Stimulated activated naive B cell treated with anti-CD40 and anti-IgM and Interleukin-4, amounts not matched to agents 10 μg/mL and 1 μg/mL and 100 μg/mL, for 72 hours (primary cell): ENCODE measurements at regions not wholly inside any gene's neighbourhood (a gene's known extent, or its start where the extent isn't known, plus 50 kb on each side); places are given as distances from the start of the nearest gene placed in this dataset.

Experiments used
- ATAC-seq, 2 donors: fragments of 150-1000 bp; cut with Tn5 transposase; replicated peaks; 2 replicates each; pipeline ENCODE4 v1.10.0; 2021; ENCODE audit warnings: moderate library complexity in 1 of 2
- DNase-seq: peaks from one replicate; pipeline ENCODE4 v3.0.0; 2021
- H3K27ac Mint-ChIP-seq: one replicate; pipeline ENCODE4 v1.8.0; 2022; ENCODE audit warnings: mild to moderate bottlenecking, mixed read lengths
- H3K27me3 Mint-ChIP-seq, 2 donors: one replicate each; pipeline ENCODE4 v1.8.0; 2022; ENCODE audit warnings: mixed read lengths in 2 of 2
- H3K36me3 Mint-ChIP-seq, 2 donors: one replicate each; pipeline ENCODE4 v1.8.0; 2022; ENCODE audit warnings: mixed read lengths in 2 of 2, mild to moderate bottlenecking in 1 of 2
- H3K4me1 Mint-ChIP-seq, 2 donors: one replicate each; pipeline ENCODE4 v1.8.0; 2022; ENCODE audit warnings: mixed read lengths in 2 of 2, mild to moderate bottlenecking in 1 of 2
- H3K4me3 Mint-ChIP-seq, 2 donors: one replicate each; pipeline ENCODE4 v1.8.0; 2022; ENCODE audit warnings: mild to moderate bottlenecking in 2 of 2, mixed read lengths in 2 of 2, moderate library complexity in 1 of 2
- H3K9me3 Mint-ChIP-seq, 2 donors: one replicate each; pipeline ENCODE4 v1.8.0; 2022; ENCODE audit warnings: mixed read lengths in 2 of 2, mild to moderate bottlenecking in 1 of 2

- no peaks in the 10 kb centered on the region for H3K36me3 Mint-ChIP-seq
- no peaks in the 10 kb centered on the region for H3K4me1 Mint-ChIP-seq
- H3K4me3 Mint-ChIP-seq, result no peak overlapping the region
- ATAC-seq, result no peak
- H3K9me3 Mint-ChIP-seq, result no peaks in the 10 kb centered on the region
- no peak for DNase-seq
- H3K27ac Mint-ChIP-seq, result no peak overlapping the region
- peaks cover 5 to 8% of the 10 kb centered on the region in 2 donors for H3K27me3 Mint-ChIP-seq
Measured at GRCh38 chr11:134481933-134482527, 70.0 kb upstream of the B3GAT1 start.

DNA sequence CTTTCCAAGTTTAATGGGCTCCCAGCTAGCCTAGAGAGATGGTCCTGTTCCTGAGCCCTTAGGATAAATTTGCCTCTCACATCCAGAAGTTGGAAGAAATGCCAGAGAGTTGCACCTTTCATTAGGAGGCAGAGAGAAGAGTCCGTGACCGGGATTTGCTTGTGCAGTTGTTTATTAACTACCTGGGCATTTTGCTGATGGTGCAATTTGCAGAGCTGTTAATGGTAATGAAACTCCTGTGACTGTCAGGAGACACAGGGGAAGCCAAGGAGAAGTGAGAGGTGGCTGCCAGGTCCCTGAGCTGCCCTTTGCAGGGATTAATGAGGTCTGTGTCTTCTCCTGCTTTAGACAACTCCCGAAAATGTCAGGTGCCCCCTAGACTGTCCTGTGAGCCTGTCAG is 69.1 kb upstream of the B3GAT1 start:
- Mint-ChIP-seq H3K9me3 (no peaks in the 10 kb centered on the region), H3K36me3 (no peaks in the 10 kb centered on the region), H3K4me1 (no peaks in the 10 kb centered on the region), H3K27ac (no peak overlapping the region), H3K27me3 (peaks cover 5 to 14% of the 10 kb centered on the region in 2 donors), H3K4me3 (no peak overlapping the region)
- no peak for ATAC-seq
- no peak for DNase-seq

DNA sequence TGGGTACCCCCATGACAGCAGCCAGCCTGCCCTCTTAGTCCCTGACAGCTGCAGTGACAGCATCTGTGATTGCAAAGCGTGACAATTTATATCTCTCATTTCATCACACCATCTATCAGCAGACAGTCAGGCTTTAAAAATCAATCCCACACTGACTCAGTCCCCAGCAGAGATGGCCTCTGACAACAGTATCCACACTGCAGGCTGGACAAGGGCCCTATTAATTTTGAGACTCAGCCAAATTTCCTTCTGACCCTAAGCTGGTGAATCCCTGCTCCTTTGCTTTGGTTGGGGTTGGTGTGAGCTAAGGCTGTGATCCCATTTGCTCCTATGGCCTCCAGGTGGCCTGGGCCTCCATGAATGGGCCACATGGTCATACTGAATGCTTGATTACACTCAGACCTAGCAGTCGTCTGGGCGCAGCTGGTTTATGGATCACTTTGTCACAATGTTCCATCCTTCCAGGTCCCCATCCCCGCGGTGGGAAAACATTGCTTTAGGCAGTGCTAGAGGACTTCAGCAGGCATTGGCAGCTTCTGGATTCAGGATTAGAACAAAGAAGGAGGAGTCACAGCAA is 68.2 kb upstream of the B3GAT1 start:
- Mint-ChIP-seq H3K36me3 (no peaks in the 10 kb centered on the region), H3K4me1 (no peaks in the 10 kb centered on the region), H3K4me3 (no peak overlapping the region), H3K27ac (no peak overlapping the region), H3K9me3 (no peaks in the 10 kb centered on the region), H3K27me3 (peaks cover 7 to 13% of the 10 kb centered on the region in 2 donors)
- ATAC-seq (no peak), DNase-seq (no peak)

GRCh38 chr11:134479206-134480135 is 67.4 kb upstream of the B3GAT1 start:
- Mint-ChIP-seq H3K27ac (no peak overlapping the region), H3K4me1 (no peaks in the 10 kb centered on the region)
- ATAC-seq, result no peak

GRCh38 chr11:134478611-134479010 is 66.6 kb upstream of the B3GAT1 start:
- DNase-seq (no peak), ATAC-seq (no peak)
- peaks cover 20 to 21% of the 10 kb centered on the region in 2 donors for H3K27me3 Mint-ChIP-seq
- H3K9me3 Mint-ChIP-seq, result no peaks in the 10 kb centered on the region
- no peaks in the 10 kb centered on the region for H3K36me3 Mint-ChIP-seq
- no peak overlapping the region for H3K27ac Mint-ChIP-seq
- H3K4me3 Mint-ChIP-seq, result no peak overlapping the region
- H3K4me1 Mint-ChIP-seq, result no peaks in the 10 kb centered on the region

More at GRCh38 chr11:134479206-134480135, 67.4 kb upstream of the B3GAT1 start:
- Mint-ChIP-seq H3K36me3 (no peaks in the 10 kb centered on the region), H3K27me3 (peaks cover 12 to 15% of the 10 kb centered on the region in 2 donors), H3K4me3 (no peak overlapping the region), H3K9me3 (no peaks in the 10 kb centered on the region)
- no peak for DNase-seq

DNA sequence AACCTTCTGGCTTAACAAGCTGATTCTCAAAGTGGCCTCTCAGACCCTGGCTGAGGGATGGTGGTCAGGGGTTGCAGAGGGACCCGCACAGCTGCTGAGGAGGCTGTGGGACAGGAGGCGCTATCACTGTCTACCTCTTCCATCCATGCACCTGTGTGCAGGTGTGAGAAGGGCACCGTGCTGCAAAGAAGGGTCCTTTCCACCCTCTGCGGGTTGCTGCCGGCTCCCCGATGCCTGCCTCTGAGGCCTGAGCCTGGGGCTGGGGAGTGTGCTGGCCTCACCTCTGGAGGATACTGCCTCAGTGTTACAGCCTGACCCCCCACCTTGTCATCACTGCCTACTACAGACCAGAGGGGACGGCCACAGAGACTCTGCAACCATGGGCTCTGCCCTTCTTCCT is 66.1 kb upstream of the B3GAT1 start:
- DNase-seq (no peak), ATAC-seq (no peak)
- Mint-ChIP-seq H3K36me3 (no peaks in the 10 kb centered on the region), H3K4me3 (no peak overlapping the region), H3K9me3 (no peaks in the 10 kb centered on the region), H3K27ac (no peak overlapping the region), H3K27me3 (peaks cover 23 to 25% of the 10 kb centered on the region in 2 donors), H3K4me1 (no peaks in the 10 kb centered on the region)

DNA sequence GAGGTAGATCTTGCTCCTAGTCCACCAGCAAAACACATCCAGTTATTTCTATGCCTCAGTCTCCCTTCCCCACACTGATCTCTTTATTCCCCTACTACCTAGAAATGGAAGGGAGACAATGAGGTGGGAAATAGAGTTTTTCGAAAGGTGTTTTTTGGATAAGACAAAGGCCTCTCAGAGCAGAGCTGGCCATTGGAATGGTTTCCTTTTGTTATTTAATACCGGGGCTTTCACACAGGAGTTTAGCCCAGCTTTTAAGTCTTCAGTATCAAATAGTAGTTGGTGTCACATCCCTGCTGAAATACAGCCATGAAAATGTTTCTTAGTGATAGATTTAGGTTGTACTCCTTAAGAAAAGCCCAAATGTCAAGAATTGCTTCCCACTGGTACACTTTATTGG is 65.4 kb upstream of the B3GAT1 start:
- Mint-ChIP-seq H3K36me3 (no peaks in the 10 kb centered on the region), H3K27me3 (peaks cover 26% of the 10 kb centered on the region in 2 donors), H3K4me3 (no peak overlapping the region), H3K9me3 (no peaks in the 10 kb centered on the region), H3K4me1 (no peaks in the 10 kb centered on the region), H3K27ac (no peak overlapping the region)
- ATAC-seq (no peak), DNase-seq (no peak)

- Mint-ChIP-seq H3K4me3 (no peak overlapping the region), H3K27ac (no peak overlapping the region), H3K27me3 (peaks cover 26 to 30% of the 10 kb centered on the region in 2 donors), H3K4me1 (no peaks in the 10 kb centered on the region), H3K36me3 (no peaks in the 10 kb centered on the region), H3K9me3 (no peaks in the 10 kb centered on the region)
- DNase-seq, result no peak
- ATAC-seq, result no peak
Measured at GRCh38 chr11:134476435-134477021, 64.5 kb upstream of the B3GAT1 start.

GRCh38 chr11:134475951-134476350 is 63.9 kb upstream of the B3GAT1 start:
- Mint-ChIP-seq H3K9me3 (no peaks in the 10 kb centered on the region), H3K4me3 (no peak overlapping the region), H3K36me3 (no peaks in the 10 kb centered on the region), H3K27me3 (peaks cover 26 to 31% of the 10 kb centered on the region in 2 donors), H3K27ac (no peak overlapping the region), H3K4me1 (no peaks in the 10 kb centered on the region)
- DNase-seq, result no peak
- no peak for ATAC-seq

DNA sequence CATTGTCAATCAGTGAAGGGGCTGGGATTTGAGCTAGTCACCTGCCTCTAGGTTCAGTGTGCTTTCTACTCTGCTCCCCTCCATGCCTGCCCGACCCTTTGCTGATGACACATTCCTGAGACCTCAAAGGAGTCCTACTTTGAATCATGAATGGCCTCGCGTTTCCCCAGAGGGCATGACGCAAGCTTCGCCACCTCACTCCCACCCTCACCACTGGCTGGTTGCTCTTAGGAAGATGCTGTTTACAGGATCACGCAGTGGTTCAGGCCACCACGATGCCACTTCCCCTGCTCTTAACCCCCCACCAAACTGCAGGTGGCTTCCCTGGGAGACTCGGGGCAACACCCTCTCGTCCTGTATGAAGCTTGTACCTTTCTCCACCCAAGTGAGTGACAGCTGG is 62.9 kb upstream of the B3GAT1 start:
- DNase-seq, result no peak
- H3K27ac Mint-ChIP-seq, result no peak overlapping the region
- no peaks in the 10 kb centered on the region for H3K4me1 Mint-ChIP-seq
- no peaks in the 10 kb centered on the region for H3K9me3 Mint-ChIP-seq
- no peak overlapping the region for H3K4me3 Mint-ChIP-seq
- no peak for ATAC-seq
- no peaks in the 10 kb centered on the region for H3K36me3 Mint-ChIP-seq
- H3K27me3 Mint-ChIP-seq, result peaks cover 26 to 31% of the 10 kb centered on the region in 2 donors

GRCh38 chr11:134474070-134474860 is 62.2 kb upstream of the B3GAT1 start:
- ATAC-seq (no peak), DNase-seq (no peak)
- Mint-ChIP-seq H3K4me3 (no peak overlapping the region), H3K9me3 (no peaks in the 10 kb centered on the region), H3K27ac (no peak overlapping the region), H3K36me3 (no peaks in the 10 kb centered on the region), H3K4me1 (no peaks in the 10 kb centered on the region), H3K27me3 (peaks cover 26 to 31% of the 10 kb centered on the region in 2 donors)

- H3K36me3 Mint-ChIP-seq, result no peaks in the 10 kb centered on the region
- H3K27me3 Mint-ChIP-seq, result peaks cover 25 to 31% of the 10 kb centered on the region in 2 donors
- ATAC-seq, result no peak
- no peaks in the 10 kb centered on the region for H3K4me1 Mint-ChIP-seq
- H3K4me3 Mint-ChIP-seq, result no peak overlapping the region
- no peak overlapping the region for H3K27ac Mint-ChIP-seq
- no peaks in the 10 kb centered on the region for H3K9me3 Mint-ChIP-seq
- no peak for DNase-seq
Measured at GRCh38 chr11:134471716-134472455, 59.8 kb upstream of the B3GAT1 start.

- no peak overlapping the region for H3K4me3 Mint-ChIP-seq
- peaks cover 24 to 31% of the 10 kb centered on the region in 2 donors for H3K27me3 Mint-ChIP-seq
- H3K36me3 Mint-ChIP-seq, result no peaks in the 10 kb centered on the region
- no peaks in the 10 kb centered on the region for H3K9me3 Mint-ChIP-seq
- DNase-seq (no peak), ATAC-seq (no peak)
- no peak overlapping the region for H3K27ac Mint-ChIP-seq
- no peaks in the 10 kb centered on the region for H3K4me1 Mint-ChIP-seq
Measured at GRCh38 chr11:134471087-134471715, 59.2 kb upstream of the B3GAT1 start.
